HG03175 (cell line): ENCODE measurements at regions not wholly inside any gene's neighbourhood (a gene's known extent, or its start where the extent isn't known, plus 50 kb on each side); places are given as distances from the start of the nearest gene placed in this dataset.

Experiments used
- ATAC-seq: cut with Tn5 transposase; IDR thresholded peaks from one replicate; pipeline ENCODE4 v1.9.1; 2021; ENCODE audit warnings: mild to moderate bottlenecking, moderate library complexity; ENCODE audit not compliant: unreplicated experiment

DNA sequence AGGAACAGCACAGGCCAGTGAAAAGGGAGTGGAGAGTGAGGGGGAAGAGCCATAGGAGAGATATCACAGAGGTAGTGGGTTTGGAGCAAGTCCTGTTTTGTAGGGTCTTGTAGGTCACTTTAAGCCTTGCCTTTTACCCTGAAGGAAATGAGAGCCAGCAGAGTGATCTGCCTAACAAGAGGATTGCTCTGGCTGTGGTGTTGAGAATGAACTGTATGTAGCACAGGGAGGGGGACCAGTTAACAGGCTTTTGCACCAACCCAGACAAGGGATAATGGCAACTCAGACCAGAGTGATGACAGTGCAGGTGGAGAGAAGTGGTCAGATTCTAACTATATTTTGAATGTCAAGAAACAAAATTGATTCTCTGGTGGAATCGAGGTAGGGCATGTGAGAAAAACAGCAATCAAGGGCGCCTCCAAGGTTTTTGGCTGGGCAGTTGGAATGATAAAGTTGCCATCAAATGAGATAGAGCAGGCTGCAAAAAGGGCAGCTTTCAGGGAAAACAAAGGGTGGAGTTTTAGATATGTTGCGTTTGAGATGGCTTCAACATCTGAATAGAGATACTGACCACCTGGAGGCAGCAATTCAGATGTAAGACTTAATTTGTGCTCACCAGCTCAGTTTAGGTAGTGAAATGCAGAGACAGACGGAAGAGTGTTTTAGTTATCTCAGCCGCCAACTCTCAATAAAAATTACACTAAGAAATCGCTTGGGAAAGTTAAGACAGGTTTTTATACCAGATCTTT is 134.4 kb upstream of the BTBD3 start:
- ATAC-seq, result no peak

DNA sequence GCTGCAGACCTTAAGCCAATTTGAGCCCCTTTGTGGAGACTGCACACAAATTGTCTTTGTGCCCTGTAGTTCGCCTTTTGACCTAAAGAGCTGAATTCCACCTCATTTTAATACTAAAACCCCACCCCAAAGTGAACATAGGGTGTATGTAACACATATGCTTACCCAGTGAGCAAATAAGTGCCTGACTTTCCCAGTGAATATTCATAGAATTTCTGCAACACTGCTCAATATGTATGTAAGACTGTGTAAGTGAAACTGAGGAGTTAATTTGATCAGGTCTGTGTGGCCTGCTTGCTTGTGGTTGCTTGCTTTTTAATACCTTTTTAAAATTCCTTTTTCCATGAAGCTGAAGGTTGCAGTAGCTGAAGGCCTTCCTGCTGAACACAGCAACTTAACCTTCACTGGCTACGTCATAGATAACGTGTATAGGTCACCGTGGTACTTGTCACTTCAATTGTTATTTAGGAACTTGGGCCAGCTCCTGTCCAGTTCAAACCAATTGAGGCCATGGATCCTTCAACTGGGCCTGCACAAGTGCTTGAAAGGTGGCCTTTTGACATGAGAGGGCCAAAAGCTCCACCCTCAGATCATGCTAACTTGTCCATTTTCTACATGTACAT is 131.7 kb upstream of the BTBD3 start:
- no peak for ATAC-seq

DNA sequence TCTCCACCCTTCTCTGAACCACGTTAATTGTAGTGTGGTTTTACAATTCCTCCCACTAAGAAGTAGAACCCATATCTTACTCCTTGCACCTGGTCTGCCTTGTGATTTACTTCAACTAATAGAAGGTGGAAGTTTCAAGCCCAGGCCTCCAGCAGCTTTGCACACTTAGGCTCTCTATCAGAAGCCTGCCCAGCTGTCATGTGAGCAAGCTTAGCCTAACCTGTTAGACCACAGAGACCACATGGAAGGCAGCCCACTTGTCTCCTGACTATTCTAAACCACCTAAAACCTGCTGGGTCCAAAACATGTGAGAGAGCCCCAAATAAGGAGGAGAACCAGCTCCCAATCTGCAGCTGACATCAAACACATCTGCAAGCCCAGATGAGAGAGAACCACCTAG is 127.6 kb upstream of the BTBD3 start:
- ATAC-seq, result no peak

DNA sequence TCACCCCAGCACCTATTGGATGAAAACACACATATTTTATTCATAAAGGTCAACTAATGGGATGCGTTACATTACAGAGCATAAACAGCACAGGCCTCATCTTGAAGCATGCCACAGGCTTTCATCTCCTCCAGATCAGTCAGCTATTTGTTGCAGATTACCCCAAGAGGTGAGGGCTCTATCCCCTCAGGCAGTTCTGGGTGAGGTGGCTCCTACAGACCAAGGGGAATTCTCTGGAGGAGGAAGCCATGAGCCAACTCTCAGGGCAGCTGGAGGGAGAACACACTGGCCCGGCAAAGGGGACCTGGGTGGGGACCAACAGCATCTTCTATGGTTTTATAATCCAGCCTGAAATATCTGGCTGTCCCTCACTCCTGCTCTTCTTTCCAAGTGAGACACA is 126.4 kb upstream of the BTBD3 start:
- no peak for ATAC-seq

DNA sequence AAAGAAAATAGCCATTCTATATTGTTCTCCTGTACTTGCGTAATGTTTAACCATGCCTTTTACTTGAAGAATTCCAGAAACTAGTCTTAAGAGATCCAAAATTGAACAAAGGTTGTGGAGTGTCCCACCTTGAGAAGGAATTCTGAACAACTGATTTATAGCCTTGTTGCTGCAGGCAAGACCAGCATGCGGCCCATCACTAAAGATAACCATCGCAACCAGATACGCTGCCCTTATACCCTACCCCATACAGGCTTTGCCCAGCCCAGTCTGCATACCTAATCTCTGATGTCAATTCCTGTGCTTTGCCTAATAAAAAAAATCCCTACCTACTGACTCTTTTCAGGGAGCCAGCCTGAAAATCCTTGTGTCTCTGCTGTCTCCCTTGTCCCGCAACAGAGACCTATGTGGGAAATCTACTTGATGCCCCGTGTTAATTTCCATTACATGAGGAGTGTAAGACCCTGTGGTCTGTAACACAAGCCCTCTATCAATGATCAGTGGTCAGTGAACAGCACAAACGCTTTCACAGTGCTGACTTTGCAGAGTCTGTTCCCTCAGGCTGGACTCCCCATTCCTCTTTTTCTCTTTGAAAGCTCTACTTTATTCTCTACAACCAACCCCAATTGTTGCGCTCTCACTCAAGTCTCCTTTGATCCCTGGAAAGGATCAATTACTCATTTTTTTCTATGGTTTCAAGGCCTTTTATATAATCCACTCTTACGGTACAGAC is 125.7 kb upstream of the BTBD3 start:
- no peak for ATAC-seq

DNA sequence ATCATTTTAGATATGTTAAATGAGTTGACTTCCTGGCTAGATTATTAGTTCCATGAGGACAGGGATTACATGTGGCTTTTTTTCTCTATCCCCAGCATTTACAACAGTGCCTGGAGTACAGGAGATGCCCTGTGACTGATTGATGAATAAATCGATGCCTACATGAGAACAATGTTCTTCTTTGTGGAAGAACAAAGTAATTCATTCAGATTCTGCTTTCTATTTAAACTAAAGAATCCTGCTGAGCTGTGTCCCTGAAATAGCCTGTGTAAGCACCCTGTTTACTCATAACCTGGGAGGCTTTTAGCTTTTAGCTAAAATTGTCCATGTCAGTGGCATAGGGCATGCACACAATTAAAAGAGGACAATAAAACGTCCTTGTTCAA is 125.1 kb upstream of the BTBD3 start:
- no peak for ATAC-seq

DNA sequence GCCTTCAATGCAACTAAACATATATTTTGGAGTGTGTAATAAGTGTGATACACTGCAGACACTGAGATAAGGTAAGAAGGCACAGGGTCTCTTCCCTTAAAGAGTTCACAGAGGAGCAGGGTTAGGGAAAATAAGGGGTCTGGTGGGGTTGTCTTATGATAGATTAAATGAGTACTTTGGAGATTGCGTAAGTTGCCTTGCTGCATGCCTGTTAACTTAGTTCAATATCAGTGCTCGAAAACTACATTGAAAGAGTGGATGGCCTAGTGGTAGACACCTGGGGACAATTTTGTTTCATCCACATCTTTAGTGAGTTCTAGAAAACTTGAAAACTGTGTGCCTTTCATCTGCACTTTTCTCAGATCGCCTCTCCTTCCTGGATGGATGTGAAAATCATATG is 123.2 kb upstream of the BTBD3 start:
- ATAC-seq, result no peak

DNA sequence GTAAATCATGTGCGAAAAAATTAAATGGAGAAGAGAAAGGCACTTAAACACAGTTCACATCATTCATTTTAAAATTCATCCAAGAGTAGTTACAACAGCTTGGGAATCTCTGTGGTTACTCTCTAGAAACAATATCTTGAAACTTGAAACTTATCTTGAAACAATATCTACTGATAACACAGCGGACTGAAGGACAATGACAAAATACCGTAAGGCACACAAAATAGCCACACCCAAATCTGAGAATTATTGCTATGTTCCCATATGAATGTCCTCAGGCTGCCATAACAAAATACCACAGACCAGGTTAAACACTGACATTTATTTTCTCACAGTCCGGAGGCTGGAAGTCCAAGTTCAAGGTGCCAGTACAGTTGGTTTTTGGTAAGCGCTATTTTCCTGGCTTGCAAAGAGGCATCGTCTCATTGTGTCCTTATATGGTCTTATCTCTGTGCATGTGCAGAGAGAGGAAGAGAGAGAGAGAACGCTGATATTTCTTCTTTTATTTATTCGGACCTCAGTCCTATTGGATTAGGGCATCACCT is 122.5 kb upstream of the BTBD3 start:
- no peak for ATAC-seq

DNA sequence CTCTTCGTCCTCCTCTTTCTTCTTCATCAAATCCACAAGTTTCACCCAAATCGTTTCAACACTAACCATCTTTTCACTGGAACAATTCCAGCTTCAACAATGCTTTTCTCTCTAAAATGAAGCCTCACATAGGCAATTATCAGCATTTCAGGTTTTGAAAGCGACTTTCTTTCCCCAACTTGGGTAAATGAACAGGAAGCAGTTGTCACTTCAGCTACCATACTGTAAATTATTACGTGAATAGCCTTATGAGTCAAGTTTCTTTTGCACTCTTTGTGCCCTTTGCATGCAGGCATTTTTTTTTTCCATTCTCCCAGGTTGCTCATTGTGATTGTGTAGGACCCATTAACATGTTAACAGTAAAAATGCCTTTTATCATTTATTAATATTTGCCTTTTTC is 121.7 kb upstream of the BTBD3 start:
- no peak for ATAC-seq

DNA sequence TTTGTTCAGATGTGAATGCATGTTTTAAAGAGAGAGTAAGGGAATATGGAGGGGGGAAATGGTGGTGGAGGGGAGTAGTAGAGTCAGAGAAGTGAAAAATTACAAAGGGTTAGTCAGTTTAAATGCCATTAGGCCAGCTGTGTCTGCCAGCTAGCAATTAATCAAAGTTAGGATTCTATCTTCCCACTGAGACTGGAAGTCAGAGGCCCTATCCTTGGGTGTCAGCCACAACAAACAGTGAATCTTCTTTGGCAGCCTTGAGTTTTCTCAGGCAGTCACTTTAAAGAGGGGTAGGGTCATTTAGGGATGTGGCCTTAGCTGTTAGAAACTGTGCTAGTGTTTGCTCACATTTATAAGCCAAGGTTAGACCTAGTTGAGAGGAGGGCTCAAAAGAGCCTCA is 120.5 kb upstream of the BTBD3 start:
- no peak for ATAC-seq

DNA sequence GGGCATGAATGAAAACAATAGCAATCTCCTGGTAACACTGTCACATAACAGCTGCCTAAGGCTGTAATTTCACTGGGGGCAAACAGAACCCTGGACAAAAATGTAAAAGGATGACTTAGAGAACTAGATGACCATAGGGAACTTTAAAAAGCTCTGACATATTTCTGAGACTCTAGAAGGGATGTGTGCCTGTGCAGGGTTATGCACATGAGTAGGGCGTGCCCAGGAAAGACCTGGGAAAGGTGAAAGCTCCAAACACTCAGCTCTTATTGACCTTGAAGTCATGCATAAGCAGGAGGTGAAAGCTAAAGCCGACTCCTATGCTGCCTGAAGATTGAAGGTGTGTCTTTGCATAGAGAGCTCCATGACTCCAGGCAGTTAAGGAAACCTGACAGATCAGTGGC is 118.4 kb upstream of the BTBD3 start:
- no peak for ATAC-seq

DNA sequence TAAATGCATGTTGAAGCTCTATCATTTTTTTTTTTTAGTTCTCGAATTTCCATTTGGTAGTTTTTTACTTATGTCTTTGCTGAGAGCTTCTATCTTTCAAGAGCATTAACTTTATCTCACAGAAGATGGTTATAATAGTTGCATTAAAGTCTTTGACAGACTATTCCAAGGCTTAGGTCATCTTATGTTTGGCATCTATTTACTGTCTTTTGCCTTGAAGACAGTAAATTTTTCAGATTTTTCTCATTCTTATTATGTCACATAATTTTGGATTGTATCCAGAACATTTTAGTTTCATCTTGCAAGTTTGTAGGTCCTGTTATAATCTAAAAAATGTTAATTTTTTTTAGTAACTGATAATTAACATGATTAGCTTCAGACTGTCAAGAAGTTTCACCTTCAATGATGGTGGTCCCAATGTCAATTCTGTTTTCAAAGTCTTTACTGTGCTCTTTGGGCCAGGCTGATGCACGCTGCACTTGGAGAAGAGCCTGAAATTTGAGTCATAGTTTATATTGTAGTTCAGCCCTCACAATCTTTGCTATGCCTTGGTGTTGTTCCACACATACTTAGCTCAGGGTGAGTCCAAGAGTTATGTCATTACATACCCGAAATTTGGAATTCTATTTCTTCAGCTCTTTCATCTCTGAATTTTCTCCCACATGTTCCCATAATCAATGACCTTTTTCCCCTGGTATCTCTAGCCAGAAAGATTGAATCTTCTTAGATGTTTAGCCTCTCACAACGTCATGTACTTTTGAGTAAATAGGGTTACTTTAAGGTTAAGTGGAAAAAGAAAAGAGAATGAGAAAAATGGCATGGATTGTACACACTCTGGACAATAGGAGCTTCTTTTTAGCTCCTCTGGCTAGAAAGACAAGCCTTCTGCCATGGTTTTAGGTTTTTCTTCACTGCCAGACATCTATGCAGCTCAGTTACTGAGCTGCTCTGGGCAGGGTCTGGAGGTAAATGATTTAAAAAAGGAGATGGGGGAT is 110.3 kb upstream of the BTBD3 start:
- no peak for ATAC-seq

DNA sequence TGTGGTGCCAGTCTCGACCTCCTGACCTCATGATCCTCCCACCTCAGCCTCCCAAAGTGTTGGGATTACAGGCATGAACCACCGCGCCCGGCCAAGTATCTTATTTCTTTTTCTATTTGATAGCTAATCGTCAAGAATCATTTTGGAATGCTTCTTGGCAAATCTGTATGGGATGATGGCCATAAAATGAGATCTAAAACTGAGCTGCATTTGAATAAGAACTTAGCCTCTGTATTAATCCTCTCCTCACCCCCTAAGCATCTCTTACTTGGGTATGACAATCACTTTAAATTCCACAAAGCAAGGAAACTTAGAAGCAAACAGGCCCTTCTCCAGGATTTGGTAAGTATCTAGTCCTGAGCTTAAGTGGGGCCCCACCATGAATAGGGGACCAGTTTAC is 108.9 kb upstream of the BTBD3 start:
- no peak for ATAC-seq

DNA sequence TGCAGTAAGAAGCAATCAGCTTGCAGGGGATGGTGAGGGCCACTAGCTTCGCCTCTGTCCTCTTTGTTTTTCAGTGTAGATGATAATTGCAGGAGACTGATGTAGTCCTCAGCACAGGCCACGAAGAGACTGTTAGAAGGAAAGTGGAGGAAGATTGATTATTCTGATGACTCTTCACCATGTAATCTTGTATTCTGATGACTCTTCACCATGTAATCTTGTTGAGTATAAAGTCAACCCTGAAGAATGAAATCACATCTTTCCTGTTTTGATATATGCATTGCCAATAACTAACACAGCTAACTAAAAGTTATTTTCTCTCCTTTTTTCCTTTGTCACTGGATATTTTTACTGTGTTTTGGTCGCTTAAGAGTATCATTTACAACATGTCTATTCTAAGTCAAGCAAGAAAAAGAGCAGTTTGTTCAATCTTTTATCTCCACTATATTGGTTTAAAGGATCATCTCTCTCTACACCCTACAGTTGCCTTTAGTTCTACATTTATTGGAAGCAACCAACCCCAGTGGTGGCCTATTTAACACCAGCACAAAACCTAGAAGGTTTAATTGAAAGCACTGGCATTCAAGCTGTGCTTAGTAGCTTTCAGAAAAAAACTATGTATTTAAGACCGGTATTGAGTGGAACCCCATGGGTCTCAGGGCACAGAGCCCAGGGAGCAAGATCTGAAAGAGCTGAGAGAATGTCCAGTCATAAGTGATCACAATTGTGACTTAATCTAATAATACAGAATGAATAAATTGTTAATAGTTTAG is 107.2 kb upstream of the BTBD3 start:
- ATAC-seq, result no peak

DNA sequence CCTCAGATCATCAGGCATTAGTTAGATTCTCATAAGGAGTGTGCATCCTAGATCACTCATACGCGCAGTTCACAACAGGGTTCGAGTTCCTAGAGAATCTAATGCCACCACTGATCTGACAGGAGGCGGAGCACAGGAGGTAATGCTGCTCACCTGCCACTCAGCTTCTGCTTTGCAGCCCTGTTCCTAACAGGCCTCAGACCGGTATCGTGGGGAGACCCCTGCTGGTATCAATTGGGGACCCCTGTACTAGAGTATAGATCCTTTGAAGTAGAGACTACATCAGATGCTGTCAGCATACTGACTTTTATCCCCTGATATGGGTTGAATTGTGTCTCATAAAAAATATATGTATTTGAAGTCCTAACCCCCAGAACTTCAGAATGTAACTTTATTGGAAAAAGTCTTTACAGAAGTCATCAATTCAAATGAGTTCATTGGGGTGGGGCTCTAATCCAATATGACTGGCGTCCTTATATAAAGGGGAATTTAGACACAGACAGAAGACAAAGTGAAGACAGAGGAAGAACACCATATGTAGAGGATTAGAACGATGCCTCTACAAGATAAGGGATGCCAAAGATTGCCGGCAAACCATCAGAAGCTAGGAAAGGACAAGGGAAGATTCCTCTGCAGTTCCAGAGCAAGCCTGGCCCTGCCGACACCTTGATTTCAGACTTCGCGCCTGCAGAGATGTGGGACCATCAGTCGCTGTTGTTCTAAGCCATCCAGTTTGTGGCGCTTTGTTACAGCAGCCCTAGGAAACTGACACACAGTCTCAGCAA is 104.4 kb upstream of the BTBD3 start:
- no peak for ATAC-seq

DNA sequence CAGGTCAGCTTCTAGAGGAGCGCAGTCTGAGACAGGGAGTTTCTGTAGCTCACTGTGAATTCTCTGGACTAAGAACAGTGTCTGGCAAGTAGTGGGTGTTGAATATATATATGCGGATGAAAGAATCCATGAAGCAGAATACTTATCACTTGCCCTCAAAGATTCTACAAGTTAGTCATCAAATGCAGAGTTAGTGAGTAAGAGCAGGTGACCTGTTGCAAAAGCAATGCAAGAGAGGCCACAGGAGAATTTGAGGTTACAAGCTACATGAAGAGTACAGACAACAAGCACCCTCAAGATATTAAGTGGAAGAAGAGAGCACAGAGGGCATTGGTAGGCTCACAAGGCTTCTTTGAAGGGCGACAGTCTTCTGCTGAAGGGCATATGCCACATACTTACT is 103.4 kb upstream of the BTBD3 start:
- no peak for ATAC-seq

DNA sequence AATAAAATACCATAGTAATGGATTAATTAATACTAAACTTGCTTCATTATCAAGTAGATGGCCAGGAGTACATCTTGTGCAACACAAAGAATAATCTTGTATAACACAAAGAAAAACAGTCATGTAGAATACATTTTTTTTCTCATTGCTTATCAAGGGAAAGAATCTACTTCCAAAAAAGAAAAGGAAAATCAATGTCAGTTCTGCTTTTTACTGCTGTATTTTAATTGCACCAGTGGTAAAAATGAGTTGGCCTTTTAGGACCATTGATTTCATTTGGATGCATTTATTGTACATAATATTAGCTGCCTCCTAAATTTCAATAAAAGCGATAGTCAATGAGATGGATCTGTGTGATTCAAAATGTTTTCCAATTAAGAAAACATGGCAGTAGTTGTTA is 96.9 kb upstream of the BTBD3 start:
- no peak for ATAC-seq

DNA sequence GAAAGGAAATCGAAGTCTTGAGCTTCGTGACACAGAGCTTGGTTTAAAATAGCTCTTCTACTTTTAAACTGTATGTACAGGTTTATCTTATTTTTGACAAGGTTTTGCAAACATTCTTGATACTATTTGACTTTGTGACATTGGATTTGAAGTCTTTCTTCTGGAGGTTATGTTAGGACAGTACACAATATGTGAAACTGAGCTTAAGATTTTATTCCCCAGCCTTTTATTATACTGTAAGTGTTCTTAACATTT is 95.2 kb upstream of the BTBD3 start:
- ATAC-seq, result no peak

DNA sequence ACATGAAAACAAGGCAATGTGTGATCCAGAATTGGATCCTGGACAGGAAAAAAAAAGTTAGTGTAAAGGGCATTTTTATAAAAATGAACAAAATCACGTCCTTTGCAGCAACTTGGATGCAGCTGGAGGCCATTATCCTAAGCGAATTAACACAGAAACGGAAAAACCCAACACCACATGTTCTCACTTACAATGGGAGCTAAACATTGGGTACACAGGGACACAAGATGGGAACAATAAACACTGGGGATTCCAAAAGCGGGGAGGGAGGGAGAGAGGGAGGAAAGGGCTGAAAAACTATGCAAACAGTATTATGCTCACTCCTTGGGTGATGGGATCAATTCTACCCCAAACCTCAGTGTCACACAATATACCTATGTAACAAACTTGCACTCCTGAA is 91.4 kb upstream of the BTBD3 start:
- ATAC-seq, result no peak

DNA sequence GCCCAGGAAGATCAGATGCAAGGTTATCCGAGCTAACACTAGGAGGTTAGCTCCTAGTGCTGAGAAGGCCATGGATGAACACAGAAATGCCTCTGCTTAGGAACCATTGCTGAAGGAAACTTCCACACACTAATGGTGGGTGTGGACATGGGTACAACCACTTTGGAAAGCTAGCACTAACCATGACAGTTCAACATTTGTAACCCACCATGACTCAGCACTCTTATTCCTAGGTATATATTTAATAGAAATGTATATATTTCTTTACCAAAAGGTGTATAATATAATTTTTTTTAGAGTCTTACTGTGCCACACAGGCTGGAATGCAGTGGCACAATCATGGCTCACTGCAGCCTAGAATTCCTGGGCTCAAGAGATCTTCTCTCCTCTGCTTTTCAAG is 85.3 kb upstream of the BTBD3 start:
- no peak for ATAC-seq
